ENCODE measurements at regions not wholly inside any gene's neighbourhood (a gene's known extent, or its start where the extent isn't known, plus 50 kb on each side); places are given as distances from the start of the nearest gene placed in this dataset.

DNA sequence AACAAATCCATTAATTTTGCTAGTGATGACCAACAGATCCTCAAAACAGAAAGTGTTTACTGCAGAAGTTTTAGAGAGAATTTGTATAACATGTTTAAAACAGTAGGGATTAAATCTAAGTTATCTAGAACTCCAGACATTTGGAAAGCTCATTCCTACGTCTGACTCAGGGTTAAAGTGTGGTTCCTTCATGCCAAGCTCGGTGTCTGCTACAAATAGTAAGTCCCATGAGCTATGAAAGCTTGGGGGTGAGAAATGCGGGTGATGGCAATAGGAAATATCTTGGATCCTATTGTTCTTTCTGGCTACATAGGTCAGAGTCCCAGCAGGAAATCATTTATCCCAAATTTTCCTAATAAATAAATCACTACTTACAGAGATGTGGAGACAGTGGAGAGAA is 867.1 kb downstream of the UQCRFS1 start:
- H3K4me3 ChIP-seq (ENCODE audit: low read length): no peak overlapping the region
- H2BK5ac ChIP-seq (ENCODE audit: low read length): no peak overlapping the region
- no peaks in the 10 kb centered on the region for H3K79me1 ChIP-seq (ENCODE audit: low read length)
- no peak overlapping the region for H4K8ac ChIP-seq (ENCODE audit: low read depth, low read length)
- H4K5ac ChIP-seq (ENCODE audit: low read length): no peak overlapping the region
- no peak overlapping the region for H3K56ac ChIP-seq (ENCODE audit: low read length)
- WGBS (ENCODE audit: extremely low coverage, insufficient coverage, low lambda C conversion rate): no CpG with 5 or more reads among the region's 3 CpGs
- H3K9ac ChIP-seq (ENCODE audit: low read length): no peak overlapping the region
- H2BK15ac ChIP-seq (replicated peaks; ENCODE audit: low read depth): no peak overlapping the region
- no peak overlapping the region for H3K23ac ChIP-seq (ENCODE audit: low read length)
- H2BK120ac ChIP-seq (ENCODE audit: low read depth, low read length): no peak overlapping the region
- H3K18ac ChIP-seq (ENCODE audit: low read length): no peak overlapping the region
- H3K4me2 ChIP-seq (ENCODE audit: low read length): no peak overlapping the region
- H3K79me2 ChIP-seq (ENCODE audit: control insufficient read depth, insufficient read depth, low read length): no peaks in the 10 kb centered on the region
- no peak for DNase-seq
- H3K4ac ChIP-seq (ENCODE audit: low read depth, low read length): no peak overlapping the region
- no peaks in the 10 kb centered on the region for H3K4me1 ChIP-seq (ENCODE audit: control insufficient read depth, low read depth, low read length)
- H3K27ac ChIP-seq (ENCODE audit: low read depth, low read length): no peak overlapping the region
- H3K36me3 ChIP-seq (ENCODE audit: control insufficient read depth, insufficient read depth, low read length): no peaks in the 10 kb centered on the region
- no peaks in the 10 kb centered on the region for H3K27me3 ChIP-seq (ENCODE audit: insufficient read depth, low read length, poor library complexity)
- no peak overlapping the region for H2AK5ac ChIP-seq (ENCODE audit: low read length)

DNA sequence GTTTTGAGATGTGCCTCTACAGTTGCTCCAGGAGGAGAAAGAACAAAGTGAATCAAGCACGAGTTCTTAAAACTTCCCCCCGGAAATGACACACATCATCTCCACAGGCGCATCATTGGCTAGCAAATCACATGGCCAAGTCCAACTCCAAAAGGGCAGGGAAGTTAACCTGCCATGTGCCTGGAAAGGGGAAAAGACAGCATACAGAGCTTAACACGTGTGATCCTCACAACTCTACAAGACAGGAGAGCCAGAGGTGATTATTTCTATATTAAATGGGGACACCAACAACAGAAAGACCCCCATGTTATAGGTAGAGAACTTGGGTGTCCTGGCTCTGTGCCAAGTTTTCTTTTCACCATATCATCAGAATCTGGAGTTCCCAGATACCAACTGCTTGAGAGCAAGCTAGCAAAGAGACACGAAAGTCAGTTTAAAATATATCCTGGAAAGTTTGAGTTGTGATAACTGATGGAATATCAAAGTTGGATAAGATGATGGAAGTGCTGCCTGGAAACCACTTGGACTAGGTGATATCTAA is 871.1 kb downstream of the UQCRFS1 start:
- Histone ChIP-seq H2BK120ac (ENCODE audit: low read depth, low read length) (no peak overlapping the region), H3K79me1 (ENCODE audit: low read length) (no peaks in the 10 kb centered on the region), H3K4me2 (ENCODE audit: low read length) (no peak overlapping the region), H3K18ac (ENCODE audit: low read length) (no peak overlapping the region), H3K4ac (ENCODE audit: low read depth, low read length) (no peak overlapping the region), H3K27ac (ENCODE audit: low read depth, low read length) (no peak overlapping the region), H3K27me3 (ENCODE audit: insufficient read depth, low read length, poor library complexity) (no peaks in the 10 kb centered on the region), H3K9ac (ENCODE audit: low read length) (no peak overlapping the region), H4K5ac (ENCODE audit: low read length) (no peak overlapping the region), H3K4me3 (ENCODE audit: low read length) (no peak overlapping the region), H3K4me1 (ENCODE audit: control insufficient read depth, low read depth, low read length) (no peaks in the 10 kb centered on the region), H2BK15ac (replicated peaks; ENCODE audit: low read depth) (no peak overlapping the region), H3K23ac (ENCODE audit: low read length) (no peak overlapping the region), H4K8ac (ENCODE audit: low read depth, low read length) (no peak overlapping the region), H3K36me3 (ENCODE audit: control insufficient read depth, insufficient read depth, low read length) (no peaks in the 10 kb centered on the region), H2AK5ac (ENCODE audit: low read length) (no peak overlapping the region), H3K56ac (ENCODE audit: low read length) (no peak overlapping the region), H2BK5ac (ENCODE audit: low read length) (no peak overlapping the region), H3K79me2 (ENCODE audit: control insufficient read depth, insufficient read depth, low read length) (no peaks in the 10 kb centered on the region)
- DNase-seq: no peak
- no CpG with 5 or more reads among the region's 5 CpGs for WGBS (ENCODE audit: extremely low coverage, insufficient coverage, low lambda C conversion rate)

GRCh38 chr19:28334419-28334818 is 878.5 kb downstream of the UQCRFS1 start:
- no peak overlapping the region for H2BK5ac ChIP-seq (ENCODE audit: low read length)
- no peak overlapping the region for H3K4ac ChIP-seq (ENCODE audit: low read depth, low read length)
- H4K5ac ChIP-seq (ENCODE audit: low read length): no peak overlapping the region
- H2AK5ac ChIP-seq (ENCODE audit: low read length): no peak overlapping the region
- H3K27me3 ChIP-seq (ENCODE audit: insufficient read depth, low read length, poor library complexity): no peaks in the 10 kb centered on the region
- WGBS (ENCODE audit: extremely low coverage, insufficient coverage, low lambda C conversion rate): no CpG with 5 or more reads among the region's 4 CpGs
- H3K4me3 ChIP-seq (ENCODE audit: low read length): no peak overlapping the region
- no peak overlapping the region for H2BK15ac ChIP-seq (replicated peaks; ENCODE audit: low read depth)
- H4K8ac ChIP-seq (ENCODE audit: low read depth, low read length): no peak overlapping the region
- no peak overlapping the region for H3K18ac ChIP-seq (ENCODE audit: low read length)
- no peak for DNase-seq
- H3K9ac ChIP-seq (ENCODE audit: low read length): no peak overlapping the region
- no peak overlapping the region for H3K56ac ChIP-seq (ENCODE audit: low read length)
- H2BK120ac ChIP-seq (ENCODE audit: low read depth, low read length): no peak overlapping the region
- no peaks in the 10 kb centered on the region for H3K4me1 ChIP-seq (ENCODE audit: control insufficient read depth, low read depth, low read length)
- H3K27ac ChIP-seq (ENCODE audit: low read depth, low read length): no peak overlapping the region
- no peak overlapping the region for H3K4me2 ChIP-seq (ENCODE audit: low read length)
- H3K36me3 ChIP-seq (ENCODE audit: control insufficient read depth, insufficient read depth, low read length): no peaks in the 10 kb centered on the region
- no peaks in the 10 kb centered on the region for H3K79me1 ChIP-seq (ENCODE audit: low read length)
- H3K79me2 ChIP-seq (ENCODE audit: control insufficient read depth, insufficient read depth, low read length): no peaks in the 10 kb centered on the region
- no peak overlapping the region for H3K23ac ChIP-seq (ENCODE audit: low read length)

GRCh38 chr19:28333909-28334308 is 879.0 kb downstream of the UQCRFS1 start:
- DNase-seq: no peak
- Histone ChIP-seq H3K4me3 (ENCODE audit: low read length) (no peak overlapping the region), H3K9ac (ENCODE audit: low read length) (no peak overlapping the region), H2BK5ac (ENCODE audit: low read length) (no peak overlapping the region), H3K18ac (ENCODE audit: low read length) (no peak overlapping the region), H3K27me3 (ENCODE audit: insufficient read depth, low read length, poor library complexity) (no peaks in the 10 kb centered on the region), H3K27ac (ENCODE audit: low read depth, low read length) (no peak overlapping the region), H4K8ac (ENCODE audit: low read depth, low read length) (no peak overlapping the region), H2AK5ac (ENCODE audit: low read length) (no peak overlapping the region), H3K56ac (ENCODE audit: low read length) (no peak overlapping the region), H3K23ac (ENCODE audit: low read length) (no peak overlapping the region), H2BK15ac (replicated peaks; ENCODE audit: low read depth) (no peak overlapping the region), H3K4me2 (ENCODE audit: low read length) (no peak overlapping the region), H3K36me3 (ENCODE audit: control insufficient read depth, insufficient read depth, low read length) (no peaks in the 10 kb centered on the region), H4K5ac (ENCODE audit: low read length) (no peak overlapping the region), H3K79me2 (ENCODE audit: control insufficient read depth, insufficient read depth, low read length) (no peaks in the 10 kb centered on the region), H2BK120ac (ENCODE audit: low read depth, low read length) (no peak overlapping the region), H3K4ac (ENCODE audit: low read depth, low read length) (no peak overlapping the region), H3K79me1 (ENCODE audit: low read length) (no peaks in the 10 kb centered on the region), H3K4me1 (ENCODE audit: control insufficient read depth, low read depth, low read length) (no peaks in the 10 kb centered on the region)
- WGBS (ENCODE audit: extremely low coverage, insufficient coverage, low lambda C conversion rate): no CpG with 5 or more reads among the region's 5 CpGs

DNA sequence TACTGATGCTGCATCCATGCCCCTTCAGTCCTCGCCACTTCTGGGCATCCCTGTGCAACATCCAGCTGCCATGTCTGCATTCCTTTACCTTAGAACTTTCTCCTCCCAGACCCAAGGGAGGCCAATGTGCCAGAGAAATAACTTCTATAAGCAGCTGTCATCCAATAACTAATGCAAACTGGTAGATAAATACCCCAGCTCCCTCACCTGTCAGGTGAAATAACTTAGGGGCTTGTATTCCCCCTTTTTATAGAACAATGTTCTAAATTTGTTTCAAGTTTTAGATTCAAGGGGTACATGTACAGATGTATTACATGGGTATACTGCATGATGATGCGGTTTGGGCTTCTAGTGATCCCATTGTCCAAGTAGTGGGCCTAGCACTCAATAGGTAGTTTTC is 880.1 kb downstream of the UQCRFS1 start:
- no peak overlapping the region for H3K56ac ChIP-seq (ENCODE audit: low read length)
- H2BK15ac ChIP-seq (replicated peaks; ENCODE audit: low read depth): no peak overlapping the region
- H3K4ac ChIP-seq (ENCODE audit: low read depth, low read length): no peak overlapping the region
- no CpG with 5 or more reads among the region's 2 CpGs for WGBS (ENCODE audit: extremely low coverage, insufficient coverage, low lambda C conversion rate)
- H3K23ac ChIP-seq (ENCODE audit: low read length): no peak overlapping the region
- no peak overlapping the region for H3K18ac ChIP-seq (ENCODE audit: low read length)
- no peak overlapping the region for H4K8ac ChIP-seq (ENCODE audit: low read depth, low read length)
- H3K4me1 ChIP-seq (ENCODE audit: control insufficient read depth, low read depth, low read length): no peaks in the 10 kb centered on the region
- H3K79me1 ChIP-seq (ENCODE audit: low read length): no peaks in the 10 kb centered on the region
- H2BK120ac ChIP-seq (ENCODE audit: low read depth, low read length): no peak overlapping the region
- H3K4me2 ChIP-seq (ENCODE audit: low read length): no peak overlapping the region
- H3K9ac ChIP-seq (ENCODE audit: low read length): no peak overlapping the region
- DNase-seq: no peak
- H4K5ac ChIP-seq (ENCODE audit: low read length): no peak overlapping the region
- H2BK5ac ChIP-seq (ENCODE audit: low read length): no peak overlapping the region
- H3K79me2 ChIP-seq (ENCODE audit: control insufficient read depth, insufficient read depth, low read length): no peaks in the 10 kb centered on the region
- no peak overlapping the region for H3K27ac ChIP-seq (ENCODE audit: low read depth, low read length)
- H3K36me3 ChIP-seq (ENCODE audit: control insufficient read depth, insufficient read depth, low read length): no peaks in the 10 kb centered on the region
- H3K4me3 ChIP-seq (ENCODE audit: low read length): no peak overlapping the region
- no peaks in the 10 kb centered on the region for H3K27me3 ChIP-seq (ENCODE audit: insufficient read depth, low read length, poor library complexity)
- H2AK5ac ChIP-seq (ENCODE audit: low read length): no peak overlapping the region

- no peak for DNase-seq
- no peak overlapping the region for H3K9ac ChIP-seq (ENCODE audit: low read length)
These were observed 880.6 kb downstream of the UQCRFS1 start for GRCh38 chr19:28332351-28332750.

More at GRCh38 chr19:28332351-28332750, 880.6 kb downstream of the UQCRFS1 start:
- no peak overlapping the region for H3K4me3 ChIP-seq (ENCODE audit: low read length)
- H3K79me2 ChIP-seq (ENCODE audit: control insufficient read depth, insufficient read depth, low read length): no peaks in the 10 kb centered on the region
- no peak overlapping the region for H2AK5ac ChIP-seq (ENCODE audit: low read length)
- no CpG with 5 or more reads among the region's 3 CpGs for WGBS (ENCODE audit: extremely low coverage, insufficient coverage, low lambda C conversion rate)
- H3K4me2 ChIP-seq (ENCODE audit: low read length): no peak overlapping the region
- H2BK15ac ChIP-seq (replicated peaks; ENCODE audit: low read depth): no peak overlapping the region
- no peaks in the 10 kb centered on the region for H3K79me1 ChIP-seq (ENCODE audit: low read length)
- no peak overlapping the region for H4K5ac ChIP-seq (ENCODE audit: low read length)
- no peaks in the 10 kb centered on the region for H3K36me3 ChIP-seq (ENCODE audit: control insufficient read depth, insufficient read depth, low read length)
- H2BK5ac ChIP-seq (ENCODE audit: low read length): no peak overlapping the region
- no peak overlapping the region for H3K56ac ChIP-seq (ENCODE audit: low read length)
- no peak overlapping the region for H3K18ac ChIP-seq (ENCODE audit: low read length)
- no peak overlapping the region for H3K4ac ChIP-seq (ENCODE audit: low read depth, low read length)
- no peaks in the 10 kb centered on the region for H3K4me1 ChIP-seq (ENCODE audit: control insufficient read depth, low read depth, low read length)
- H3K27me3 ChIP-seq (ENCODE audit: insufficient read depth, low read length, poor library complexity): no peaks in the 10 kb centered on the region
- H4K8ac ChIP-seq (ENCODE audit: low read depth, low read length): no peak overlapping the region
- no peak overlapping the region for H3K23ac ChIP-seq (ENCODE audit: low read length)
- H2BK120ac ChIP-seq (ENCODE audit: low read depth, low read length): no peak overlapping the region
- no peak overlapping the region for H3K27ac ChIP-seq (ENCODE audit: low read depth, low read length)

All from mesendoderm (in vitro differentiated cells).